Lung (tissue), 11 donors: ENCODE measurements at regions not wholly inside any gene's neighbourhood (a gene's known extent, or its start where the extent isn't known, plus 50 kb on each side); places are given as distances from the start of the nearest gene placed in this dataset.

Experiments
- ATAC-seq: fragments of 200-7000 bp; cut with Tn5 transposase; one replicate; pipeline ENCODE4 v1.9.1; 2020; ENCODE audit warnings: moderate number of reproducible peaks; ENCODE audit not compliant: insufficient read depth, low FRiP score
- DNase-seq, 3 donors: peaks; one replicate each; pipeline ENCODE4 v3.0.0-alpha.2; 2013 to 2017
- H3K27ac ChIP-seq, 2 donors: one replicate each; pipeline ENCODE4 v1.5.1; 2013; ENCODE audit warnings: mild to moderate bottlenecking in 2 of 2, moderate library complexity in 2 of 2, control low read depth in 1 of 2, inconsistent platforms in 1 of 2, low read depth in 1 of 2, low read length in 1 of 2
- H3K27me3 ChIP-seq, 3 donors: one replicate each; pipeline ENCODE4 v1.5.1; 2013; ENCODE audit warnings: low read length in 2 of 3; ENCODE audit not compliant: control insufficient read depth in 3 of 3, insufficient read depth in 3 of 3
- H3K36me3 ChIP-seq, 4 donors: one replicate each; pipeline ENCODE4 v1.5.1; 2013; ENCODE audit warnings: low read length in 4 of 4, mild to moderate bottlenecking in 1 of 4, moderate library complexity in 1 of 4; ENCODE audit not compliant: control insufficient read depth in 4 of 4, insufficient read depth in 4 of 4
- H3K4me1 ChIP-seq, 5 donors: one replicate each; pipeline ENCODE4 v1.5.1; 2013; ENCODE audit warnings: low read length in 5 of 5, mild to moderate bottlenecking in 2 of 5, moderate library complexity in 1 of 5; ENCODE audit not compliant: control insufficient read depth in 5 of 5, insufficient read depth in 5 of 5
- H3K4me3 ChIP-seq: one replicate; pipeline ENCODE4 v1.5.1; 2013; ENCODE audit warnings: mild to moderate bottlenecking, control low read depth, moderate library complexity
- H3K9ac ChIP-seq, 2 donors: one replicate each; pipeline ENCODE4 v1.5.1; 2013; ENCODE audit warnings: low read length in 2 of 2, control low read depth in 1 of 2; ENCODE audit not compliant: insufficient read depth in 1 of 2
- H3K9me3 ChIP-seq, 4 donors: one replicate each; pipeline ENCODE4 v1.5.1; 2013; ENCODE audit warnings: low read length in 3 of 4, mild to moderate bottlenecking in 1 of 4, moderate library complexity in 1 of 4; ENCODE audit not compliant: control insufficient read depth in 4 of 4, insufficient read depth in 3 of 4
- CTCF ChIP-seq: IDR thresholded peaks from 2 replicates; pipeline ENCODE4 v1.5.1; 2012; ENCODE audit warnings: mild to moderate bottlenecking; ENCODE audit errors: control extremely low read depth, extremely low read depth
- WGBS, 2 donors: extraction: QIAGEN DNeasy Blood & Tissue Kit; methylation state at CpG; one replicate each; pipeline ENCODE4 v1.1.7; 2013; 5-methylcytosine and 5-hydroxymethylcytosine counted together
- donor health status: control.
- donor health status: control.
- donor health status: Bipolar disorder and iron deficiency.
- donor health status: healthy.
- donor health status: DM: yes; HTN: yes; CAD: no.

- H3K27ac ChIP-seq: no peak overlapping the region
- TF ChIP-seq CTCF: no peak
Observed at GRCh38 chr2:146754606-146755005, 1090.2 kb upstream of the ACVR2A start.

GRCh38 chr2:146748046-146748445 lies 1096.8 kb upstream of the ACVR2A start:
- Histone ChIP-seq H3K4me3 (no peak overlapping the region), H3K27me3 (no peaks in the 10 kb centered on the region), H3K27ac (no peak overlapping the region), H3K4me1 (no peaks in the 10 kb centered on the region), H3K9me3 (no peaks in the 10 kb centered on the region), H3K9ac (no peak overlapping the region), H3K36me3 (no peaks in the 10 kb centered on the region)
- 77 to 85% methylated on average over 3 of the region's 3 CpGs for WGBS, 2 donors
- TF ChIP-seq CTCF: no peak
- no peak for ATAC-seq
- DNase-seq: no peak

More at GRCh38 chr2:146754606-146755005, 1090.2 kb upstream of the ACVR2A start:
- Histone ChIP-seq H3K9ac (no peak overlapping the region), H3K9me3 (no peaks in the 10 kb centered on the region), H3K27me3 (no peaks in the 10 kb centered on the region), H3K4me1 (no peaks in the 10 kb centered on the region), H3K36me3 (no peaks in the 10 kb centered on the region), H3K4me3 (no peak overlapping the region)
- WGBS, 2 donors: 81 to 87% methylated on average over 4 of the region's 4 CpGs
- ATAC-seq (no peak), DNase-seq (no peak)

- no peak overlapping the region for H3K27ac ChIP-seq
- DNase-seq (no peak), ATAC-seq (no peak)
- H3K9me3 ChIP-seq: no peaks in the 10 kb centered on the region
- H3K27me3 ChIP-seq: no peaks in the 10 kb centered on the region
- no peak for TF ChIP-seq CTCF
- 69 to 70% methylated on average over 4 of the region's 4 CpGs for WGBS, 2 donors
- no peak overlapping the region for H3K4me3 ChIP-seq
- no peaks in the 10 kb centered on the region for H3K36me3 ChIP-seq
- no peak overlapping the region for H3K9ac ChIP-seq
- H3K4me1 ChIP-seq: no peaks in the 10 kb centered on the region
Observed at GRCh38 chr2:146741260-146741659, 1103.6 kb upstream of the ACVR2A start.

- H3K4me3 ChIP-seq: no peak overlapping the region
- peaks cover 0 to 5% (median 0%) of the 10 kb centered on the region in 5 donors for H3K4me1 ChIP-seq
- no peak for DNase-seq
- H3K36me3 ChIP-seq: no peaks in the 10 kb centered on the region
- 59 to 73% methylated on average over 3 of the region's 3 CpGs for whole genome bisulfite sequencing, 2 donors
- H3K27ac ChIP-seq: no peak overlapping the region
- H3K9ac ChIP-seq: no peak overlapping the region
- TF ChIP-seq CTCF: no peak
- no peak for ATAC-seq
- H3K27me3 ChIP-seq: peaks cover 0 to 2% (median 0%) of the 10 kb centered on the region in 3 donors
- no peaks in the 10 kb centered on the region for H3K9me3 ChIP-seq
Observed at GRCh38 chr2:146734821-146735190, 1110.0 kb upstream of the ACVR2A start.
